Nephron progenitor cell (in vitro differentiated cells): ENCODE measurements at regions not wholly inside any gene's neighbourhood (a gene's known extent, or its start where the extent isn't known, plus 50 kb on each side); places are given as distances from the start of the nearest gene placed in this dataset.

ENCODE experiments used
- DNase-seq: peaks from one replicate; pipeline ENCODE4 v3.0.0; 2021
- H3K27ac Mint-ChIP-seq: 2 replicates; pipeline ENCODE4 v1.8.0; 2021; ENCODE audit warnings: mild to moderate bottlenecking, moderate library complexity, mixed read lengths
- H3K27me3 Mint-ChIP-seq: 2 replicates; pipeline ENCODE4 v1.8.0; 2021; ENCODE audit warnings: mild to moderate bottlenecking, low read depth, mixed read lengths; ENCODE audit not compliant: poor library complexity
- H3K36me3 Mint-ChIP-seq: 2 replicates; pipeline ENCODE4 v1.8.0; 2021; ENCODE audit warnings: low read depth, mixed read lengths
- H3K4me1 Mint-ChIP-seq: 2 replicates; pipeline ENCODE4 v1.8.0; 2021; ENCODE audit warnings: mixed read lengths
- H3K4me3 Mint-ChIP-seq: 2 replicates; pipeline ENCODE4 v1.8.0; 2021; ENCODE audit warnings: mild to moderate bottlenecking, moderate library complexity, mixed read lengths
- H3K9me3 Mint-ChIP-seq: 2 replicates; pipeline ENCODE4 v1.8.0; 2021; ENCODE audit warnings: mild to moderate bottlenecking, moderate library complexity, mixed read lengths
- TF ChIP-seq, protein P1 (sequence below): fragments of 200-600 bp; sonication (generic); IDR thresholded peaks from 2 replicates; pipeline ENCODE4 v1.5.0; 2021; ENCODE audit warnings: antibody characterized with exemption

DNA sequence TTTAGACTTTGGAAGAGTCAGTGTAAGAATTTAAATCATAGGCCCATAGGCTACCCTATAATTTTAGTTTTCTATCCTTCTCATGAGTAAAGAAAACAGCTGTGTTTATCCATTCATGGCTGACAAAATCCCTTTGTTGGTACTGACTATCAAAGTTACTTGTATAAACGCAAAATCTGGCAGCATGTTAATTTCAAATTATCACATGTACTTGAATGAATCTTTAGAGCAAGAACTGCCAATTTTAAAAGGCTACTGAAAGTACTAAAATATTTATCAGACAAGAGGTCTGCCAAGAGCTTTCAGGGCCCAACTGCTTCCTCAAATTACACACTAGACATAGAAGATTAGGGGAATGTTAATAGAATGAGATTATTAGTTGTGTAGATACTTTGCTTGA is 66.6 kb downstream of the MYL12B start:
- peaks cover 5% of the 10 kb centered on the region for H3K4me1 Mint-ChIP-seq

GRCh38 chr18:3329471-3329870 is 67.5 kb downstream of the MYL12B start:
- no peak for DNase-seq
- Mint-ChIP-seq H3K27me3 (peaks cover 3% of the 10 kb centered on the region), H3K4me1 (no peaks in the 10 kb centered on the region), H3K9me3 (peaks cover 3% of the 10 kb centered on the region), H3K27ac (no peak overlapping the region), H3K36me3 (no peaks in the 10 kb centered on the region), H3K4me3 (no peak overlapping the region)
- TF ChIP-seq, protein P1, sequence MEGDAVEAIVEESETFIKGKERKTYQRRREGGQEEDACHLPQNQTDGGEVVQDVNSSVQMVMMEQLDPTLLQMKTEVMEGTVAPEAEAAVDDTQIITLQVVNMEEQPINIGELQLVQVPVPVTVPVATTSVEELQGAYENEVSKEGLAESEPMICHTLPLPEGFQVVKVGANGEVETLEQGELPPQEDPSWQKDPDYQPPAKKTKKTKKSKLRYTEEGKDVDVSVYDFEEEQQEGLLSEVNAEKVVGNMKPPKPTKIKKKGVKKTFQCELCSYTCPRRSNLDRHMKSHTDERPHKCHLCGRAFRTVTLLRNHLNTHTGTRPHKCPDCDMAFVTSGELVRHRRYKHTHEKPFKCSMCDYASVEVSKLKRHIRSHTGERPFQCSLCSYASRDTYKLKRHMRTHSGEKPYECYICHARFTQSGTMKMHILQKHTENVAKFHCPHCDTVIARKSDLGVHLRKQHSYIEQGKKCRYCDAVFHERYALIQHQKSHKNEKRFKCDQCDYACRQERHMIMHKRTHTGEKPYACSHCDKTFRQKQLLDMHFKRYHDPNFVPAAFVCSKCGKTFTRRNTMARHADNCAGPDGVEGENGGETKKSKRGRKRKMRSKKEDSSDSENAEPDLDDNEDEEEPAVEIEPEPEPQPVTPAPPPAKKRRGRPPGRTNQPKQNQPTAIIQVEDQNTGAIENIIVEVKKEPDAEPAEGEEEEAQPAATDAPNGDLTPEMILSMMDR: no peak

More for the DNA sequence above, 66.6 kb downstream of the MYL12B start:
- TF ChIP-seq, protein P1: no peak
- peaks cover 3% of the 10 kb centered on the region for H3K27me3 Mint-ChIP-seq
- no peak overlapping the region for H3K27ac Mint-ChIP-seq
- H3K36me3 Mint-ChIP-seq: no peaks in the 10 kb centered on the region
- peaks cover 3% of the 10 kb centered on the region for H3K9me3 Mint-ChIP-seq
- no peak overlapping the region for H3K4me3 Mint-ChIP-seq
- DNase-seq: no peak

DNA sequence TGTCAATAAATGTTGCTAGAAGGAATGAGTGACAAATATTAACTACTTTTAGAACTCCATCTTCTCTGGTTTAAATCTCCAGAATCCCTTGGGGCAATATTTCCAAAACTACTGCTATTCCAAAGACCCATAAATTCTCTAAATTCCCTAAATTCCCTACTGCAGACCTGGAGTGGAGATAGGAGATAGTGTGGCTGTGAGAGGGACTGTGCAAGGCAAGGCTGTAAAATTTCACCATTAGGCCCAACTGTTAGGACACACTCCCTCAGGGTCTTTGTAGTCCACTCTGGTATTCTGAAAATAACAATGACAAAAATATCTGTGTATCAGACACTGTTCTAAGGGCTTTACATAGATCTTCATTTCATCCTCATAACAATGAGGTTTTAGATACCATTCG is 67.9 kb downstream of the MYL12B start:
- H3K4me3 Mint-ChIP-seq: no peak overlapping the region
- H3K4me1 Mint-ChIP-seq: no peaks in the 10 kb centered on the region
- H3K27ac Mint-ChIP-seq: no peak overlapping the region
- no peaks in the 10 kb centered on the region for H3K36me3 Mint-ChIP-seq
- peaks cover 3% of the 10 kb centered on the region for H3K9me3 Mint-ChIP-seq
- peaks cover 3% of the 10 kb centered on the region for H3K27me3 Mint-ChIP-seq
- DNase-seq: no peak
- TF ChIP-seq, protein P1: no peak

DNA sequence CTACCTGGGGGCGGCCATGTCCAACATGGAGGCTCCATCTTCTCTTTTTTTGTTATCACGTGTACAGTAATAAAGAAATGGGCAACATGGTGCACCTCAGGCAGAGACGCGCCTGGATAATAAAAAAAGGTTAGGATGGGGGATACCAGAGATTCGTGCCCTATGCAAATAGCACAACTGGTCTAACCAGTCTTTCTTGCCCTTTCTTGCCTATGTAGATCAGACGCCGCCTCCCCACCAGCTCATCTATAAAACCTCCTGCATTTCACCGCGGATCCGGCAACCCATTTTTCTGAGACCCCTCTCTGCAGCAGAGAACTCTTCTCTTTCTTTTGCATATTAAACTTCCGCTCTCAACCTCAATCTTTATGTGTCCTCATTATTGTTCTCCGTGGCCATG is 68.7 kb downstream of the MYL12B start:
- TF ChIP-seq, protein P1: no peak
- no peak for DNase-seq
- Mint-ChIP-seq H3K27me3 (peaks cover 3% of the 10 kb centered on the region), H3K36me3 (no peaks in the 10 kb centered on the region), H3K9me3 (peaks cover 3% of the 10 kb centered on the region), H3K4me1 (no peaks in the 10 kb centered on the region), H3K4me3 (no peak overlapping the region), H3K27ac (no peak overlapping the region)

- Mint-ChIP-seq H3K36me3 (no peaks in the 10 kb centered on the region), H3K27ac (no peak overlapping the region), H3K4me1 (no peaks in the 10 kb centered on the region), H3K27me3 (peaks cover 3% of the 10 kb centered on the region), H3K9me3 (peaks cover 3% of the 10 kb centered on the region), H3K4me3 (no peak overlapping the region)
- no peak for DNase-seq
- TF ChIP-seq, protein P1: no peak
Observed at GRCh38 chr18:3332376-3332775, 70.4 kb downstream of the MYL12B start.

- TF ChIP-seq, protein P1: no peak
- Mint-ChIP-seq H3K4me1 (no peaks in the 10 kb centered on the region), H3K9me3 (peaks cover 3% of the 10 kb centered on the region), H3K4me3 (no peak overlapping the region), H3K27ac (no peak overlapping the region), H3K27me3 (peaks cover 3% of the 10 kb centered on the region), H3K36me3 (no peaks in the 10 kb centered on the region)
- DNase-seq: no peak
Observed at GRCh38 chr18:3333056-3333720, 71.3 kb downstream of the MYL12B start.
